SU-DHL-6 (cell line): ENCODE measurements at regions not wholly inside any gene's neighbourhood (a gene's known extent, or its start where the extent isn't known, plus 50 kb on each side); places are given as distances from the start of the nearest gene placed in this dataset.

Experiments used
- H2AFZ ChIP-seq: fragments of 200-600 bp; sonication (generic); 2 replicates; pipeline ENCODE4 v1.6.1; 2014; ENCODE audit warnings: low read depth, mild to moderate bottlenecking, moderate library complexity, mixed read lengths, antibody characterized with exemption, low read length; ENCODE audit not compliant: severe bottlenecking
- H3F3A ChIP-seq: fragments of 200-600 bp; shearing (Covaris generic); 2 replicates; pipeline ENCODE4 v1.6.0; 2016; ENCODE audit warnings: antibody characterized with exemption, mild to moderate bottlenecking; ENCODE audit not compliant: insufficient read depth
- H3K27ac ChIP-seq: fragments of 200-600 bp; sonication (generic); 2 replicates; pipeline ENCODE4 v1.5.1; 2016; ENCODE audit warnings: low read depth, mild to moderate bottlenecking, low read length, moderate library complexity, mixed read lengths
- H3K27me3 ChIP-seq: fragments of 200-600 bp; sonication (generic), shearing (Covaris generic); 2 replicates; pipeline ENCODE4 v1.6.0; 2014; ENCODE audit warnings: mild to moderate bottlenecking, low read length
- H3K36me3 ChIP-seq: fragments of 200-600 bp; sonication (generic); 2 replicates; pipeline ENCODE4 v1.6.1; 2014; ENCODE audit warnings: mild to moderate bottlenecking, low read length, mixed read lengths
- H3K4me2 ChIP-seq: fragments of 300-600, 200-600 bp; shearing (Covaris generic), sonication (generic); 2 replicates; pipeline ENCODE4 v1.6.0; 2014; ENCODE audit warnings: low read length, low read depth, mild to moderate bottlenecking; ENCODE audit not compliant: poor library complexity, severe bottlenecking
- H3K4me3 ChIP-seq: fragments of 200-600 bp; sonication (generic); 2 replicates; pipeline ENCODE4 v1.5.1; 2014; ENCODE audit warnings: antibody characterized with exemption, low read length, mild to moderate bottlenecking, mixed read lengths; ENCODE audit not compliant: insufficient read depth, poor library complexity, severe bottlenecking
- H3K79me2 ChIP-seq: fragments of 200-600 bp; sonication (generic); 2 replicates; pipeline ENCODE4 v1.6.1; 2014; ENCODE audit warnings: mild to moderate bottlenecking, low read length, moderate library complexity; ENCODE audit not compliant: insufficient read depth
- H3K9ac ChIP-seq: fragments of 200-600 bp; sonication (generic); 2 replicates; pipeline ENCODE4 v1.7.0; 2014; ENCODE audit warnings: mild to moderate bottlenecking, low read length
- H3K9me2 ChIP-seq: fragments of 200-600 bp; sonication (generic); replicated peaks from 2 replicates; pipeline ENCODE4 v1.6.1; 2014; ENCODE audit warnings: low read length; ENCODE audit not compliant: insufficient read depth
- H3K9me3 ChIP-seq: fragments of 200-600 bp; sonication (generic); 2 replicates; pipeline ENCODE4 v1.6.1; 2014; ENCODE audit warnings: low read length, mixed read lengths; ENCODE audit not compliant: insufficient read depth
- H4K20me1 ChIP-seq: fragments of 200-600 bp; sonication (generic); 2 replicates; pipeline ENCODE4 v1.6.1; 2014; ENCODE audit warnings: low read depth, mild to moderate bottlenecking, antibody characterized with exemption, low read length, moderate library complexity, mixed read lengths
- CTCF ChIP-seq: fragments of 200-600 bp; sonication (generic); IDR thresholded peaks from one replicate; pipeline ENCODE4 v1.5.1; 2017; ENCODE audit warnings: antibody characterized with exemption, mild to moderate bottlenecking, low read length, moderate library complexity; ENCODE audit not compliant: insufficient read depth, poor library complexity, severe bottlenecking
- EZH2phosphoT487 ChIP-seq: fragments of 200-600 bp; sonication (generic), shearing (Covaris generic); conservative IDR thresholded peaks from 2 replicates; pipeline ENCODE4 v1.6.1; 2018; ENCODE audit warnings: mild to moderate bottlenecking, antibody characterized with exemption, low read length, moderate library complexity, mixed read lengths

GRCh38 chr17:22600644-22601298 is 908.4 kb downstream of the KCNJ18 start:
- Histone ChIP-seq H3K27ac (no peak overlapping the region), H3K4me2 (no peak overlapping the region), H3K9ac (no peak overlapping the region), H3K36me3 (no peaks in the 10 kb centered on the region), H3K9me3 (no peaks in the 10 kb centered on the region), H3F3A (no peaks in the 10 kb centered on the region), H4K20me1 (no peaks in the 10 kb centered on the region), H3K27me3 (no peaks in the 10 kb centered on the region), H3K9me2 (no peaks in the 10 kb centered on the region), H3K79me2 (no peaks in the 10 kb centered on the region), H3K4me3 (no peak overlapping the region), H2AFZ (peak overlapping the region; percentile 65)
- no peak for TF ChIP-seq EZH2phosphoT487
- TF ChIP-seq CTCF = peak; percentile 28
